ENCODE measurements at regions not wholly inside any gene's neighbourhood (a gene's known extent, or its start where the extent isn't known, plus 50 kb on each side); places are given as distances from the start of the nearest gene placed in this dataset.

GRCh38 chr9:18324928-18325745 lies 148.8 kb upstream of the ADAMTSL1 start:
- TF ChIP-seq CTCF (IDR thresholded peaks at IDR 0.05), result no peak
- TF ChIP-seq SP1 (CRISPR knock-in tag; conservative IDR thresholded peaks at IDR 0.05), result no peak
- TF ChIP-seq E2F4 (CRISPR knock-in tag; IDR thresholded peaks at IDR 0.05; ENCODE audit: borderline replicate concordance, low read depth), result no peak
- no peak for TF ChIP-seq ARID4B (CRISPR knock-in tag; IDR thresholded peaks at IDR 0.05; ENCODE audit: borderline replicate concordance)
- TF ChIP-seq ETV6 (CRISPR knock-in tag; IDR thresholded peaks at IDR 0.05), result no peak

All from WTC11 (cell line).